ENCODE measurements at regions not wholly inside any gene's neighbourhood (a gene's known extent, or its start where the extent isn't known, plus 50 kb on each side); places are given as distances from the start of the nearest gene placed in this dataset.

DNA sequence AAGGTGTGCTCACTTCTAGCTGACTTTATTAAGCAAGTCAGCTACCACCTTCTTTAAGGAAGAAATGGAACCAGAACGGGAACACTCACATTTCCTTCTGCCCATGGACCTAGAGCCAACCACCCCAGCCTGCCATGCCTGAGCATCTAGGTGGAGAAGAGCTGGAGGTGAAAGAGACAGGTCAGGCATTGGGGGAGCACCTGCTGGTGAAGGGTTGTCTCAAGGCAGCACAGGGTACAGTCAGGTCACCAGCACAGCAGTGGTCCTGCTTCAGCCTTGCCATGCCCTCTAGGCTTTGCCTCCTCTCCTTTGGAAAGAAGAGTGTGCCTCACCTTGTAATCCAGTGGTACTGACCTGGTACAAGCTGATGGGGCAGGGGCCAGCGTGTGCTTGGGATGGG is 107.9 kb downstream of the KCNF1 start:
- Histone ChIP-seq H3K4me1 (ENCODE audit: insufficient read depth, low read length) (no peaks in the 10 kb centered on the region), H3K23ac (ENCODE audit: insufficient read length, low read depth, low read length) (no peak overlapping the region), H3K56ac (ENCODE audit: insufficient read length, low read depth, low read length) (no peak overlapping the region), H4K91ac (ENCODE audit: insufficient read length, low read depth, low read length) (no peak overlapping the region), H2AFZ (ENCODE audit: low read length) (no peak overlapping the region), H3K18ac (ENCODE audit: insufficient read length, low read depth, low read length) (no peak overlapping the region), H3T11ph (ENCODE audit: low read length) (no peak overlapping the region), H3K14ac (ENCODE audit: insufficient read depth, low read length) (no peak overlapping the region), H4K5ac (ENCODE audit: insufficient read length, low read depth, low read length) (no peak overlapping the region), H3K4ac (ENCODE audit: low read depth, low read length) (no peak overlapping the region), H4K20me1 (ENCODE audit: control insufficient read depth, insufficient read depth, insufficient read length) (no peaks in the 10 kb centered on the region), H2BK15ac (ENCODE audit: low read depth, low read length) (no peak overlapping the region), H2BK20ac (ENCODE audit: low read depth, low read length, poor library complexity, severe bottlenecking) (no peak overlapping the region), H2BK5ac (ENCODE audit: insufficient read length, low read length) (no peak overlapping the region), H3K27me3 (ENCODE audit: insufficient read depth, low read length) (no peaks in the 10 kb centered on the region), H2AK5ac (ENCODE audit: insufficient read length, low read length) (no peak overlapping the region), H2BK120ac (ENCODE audit: low read depth, low read length, poor library complexity, severe bottlenecking) (no peak overlapping the region), H3K27ac (ENCODE audit: insufficient read length, low read depth, low read length) (no peak overlapping the region), H3K79me2 (ENCODE audit: insufficient read depth, low read length) (no peaks in the 10 kb centered on the region), H3K9ac (ENCODE audit: extremely low read depth, insufficient read length, low read length) (no peak overlapping the region), H4K8ac (replicated peaks; ENCODE audit: insufficient read length, low read depth, low read length) (no peak overlapping the region), H3K23me2 (ENCODE audit: insufficient read length, low read depth, low read length, poor library complexity, severe bottlenecking) (no peaks in the 10 kb centered on the region), H3K79me1 (ENCODE audit: insufficient read depth, low read depth, low read length, poor library complexity, severe bottlenecking) (no peaks in the 10 kb centered on the region), H3K4me2 (ENCODE audit: insufficient read depth, insufficient read length, low read length) (no peak overlapping the region), H3K9me3 (ENCODE audit: control insufficient read depth, low read depth, low read length) (no peaks in the 10 kb centered on the region), H2BK12ac (ENCODE audit: insufficient read length, low read depth, low read length) (no peak overlapping the region)
- Mint-ChIP-seq H3K27me3 (ENCODE audit: low read depth) (peaks cover 3% of the 10 kb centered on the region; the same call in 1 of the 2 replicates), H3K4me3 (no peak overlapping the region), H3K9me3 (0 out of 5 replicates have a peak, but pooled peaks cover 0 to 2% of the 10 kb centered on the region in 2 experiments), H3K36me3 (ENCODE audit: insufficient read depth in 1 of 3, low read depth in 3 of 3) (no peaks in the 10 kb centered on the region; a peak in 1 of 7 replicates), H3K27ac (no peak overlapping the region), H3K4me1 (peaks cover 14 to 19% of the 10 kb centered on the region in 2 experiments)
- WGBS (ENCODE audit: extremely low coverage, insufficient read length, low lambda C conversion rate), result no CpG with 5 or more reads among the region's 2 CpGs
- TF ChIP-seq, protein P1, sequence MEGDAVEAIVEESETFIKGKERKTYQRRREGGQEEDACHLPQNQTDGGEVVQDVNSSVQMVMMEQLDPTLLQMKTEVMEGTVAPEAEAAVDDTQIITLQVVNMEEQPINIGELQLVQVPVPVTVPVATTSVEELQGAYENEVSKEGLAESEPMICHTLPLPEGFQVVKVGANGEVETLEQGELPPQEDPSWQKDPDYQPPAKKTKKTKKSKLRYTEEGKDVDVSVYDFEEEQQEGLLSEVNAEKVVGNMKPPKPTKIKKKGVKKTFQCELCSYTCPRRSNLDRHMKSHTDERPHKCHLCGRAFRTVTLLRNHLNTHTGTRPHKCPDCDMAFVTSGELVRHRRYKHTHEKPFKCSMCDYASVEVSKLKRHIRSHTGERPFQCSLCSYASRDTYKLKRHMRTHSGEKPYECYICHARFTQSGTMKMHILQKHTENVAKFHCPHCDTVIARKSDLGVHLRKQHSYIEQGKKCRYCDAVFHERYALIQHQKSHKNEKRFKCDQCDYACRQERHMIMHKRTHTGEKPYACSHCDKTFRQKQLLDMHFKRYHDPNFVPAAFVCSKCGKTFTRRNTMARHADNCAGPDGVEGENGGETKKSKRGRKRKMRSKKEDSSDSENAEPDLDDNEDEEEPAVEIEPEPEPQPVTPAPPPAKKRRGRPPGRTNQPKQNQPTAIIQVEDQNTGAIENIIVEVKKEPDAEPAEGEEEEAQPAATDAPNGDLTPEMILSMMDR (conservative IDR thresholded peaks at IDR 0.05), result no peak
- no peak for DNase-seq
